AG04449 (cell line): ENCODE measurements at regions not wholly inside any gene's neighbourhood (a gene's known extent, or its start where the extent isn't known, plus 50 kb on each side); places are given as distances from the start of the nearest gene placed in this dataset.

ENCODE experiments used
- CTCF ChIA-PET: fragments of 350-600 bp; formaldehyde crosslinking; extraction: SDS; loops from one replicate; lab custom pipeline; 2021; ENCODE audit warnings: antibody characterized with exemption; lab: Yijun Ruan, JAX
- POLR2A ChIA-PET: fragments of 400-600, 350-600 bp; formaldehyde crosslinking; extraction: SDS; loops from one replicate; lab custom pipeline; 2020; ENCODE audit warnings: antibody characterized with exemption, inconsistent platforms; lab: Yijun Ruan, JAX
- DNase-seq: peaks from one replicate; pipeline ENCODE4 v3.0.0-alpha.2; 2010; ENCODE audit warnings: low read depth, low spot score
- H3K4me3 ChIP-seq: 2 replicates; pipeline ENCODE4 v1.5.1; 2011; ENCODE audit warnings: low read depth, mild to moderate bottlenecking, control low read depth, low read length
- TF ChIP-seq, protein P1 (sequence below): IDR thresholded peaks from one replicate; pipeline ENCODE4 v1.5.1; 2011; ENCODE audit warnings: mild to moderate bottlenecking, moderate library complexity, low read length, control low read depth, inconsistent platforms; ENCODE audit not compliant: insufficient read depth; ENCODE audit errors: missing control alignments

DNA sequence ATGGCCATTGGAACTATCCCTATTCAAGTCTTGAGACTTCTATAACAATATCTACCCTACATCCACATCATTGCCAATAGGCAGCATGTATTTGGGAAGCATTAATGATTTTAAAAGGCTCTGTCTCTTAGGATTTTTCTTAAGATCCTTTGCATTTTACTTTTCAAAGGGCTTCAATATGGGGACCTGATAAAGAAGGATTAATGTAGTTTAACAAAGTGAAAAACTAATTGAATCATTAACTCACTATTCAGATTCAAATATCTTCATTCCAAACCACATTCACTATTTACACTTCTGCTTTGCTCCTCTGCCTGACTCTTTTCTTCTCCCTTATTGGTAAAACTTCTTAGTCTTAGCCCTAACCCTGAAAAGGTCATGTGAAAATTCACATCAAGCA lies 333.0 kb downstream of the EPHA7 start:
- no peak for DNase-seq
- ChIA-PET CTCF (no interaction called here), POLR2A (no interaction called here)
- no peak overlapping the region for H3K4me3 ChIP-seq
- TF ChIP-seq, protein P1, sequence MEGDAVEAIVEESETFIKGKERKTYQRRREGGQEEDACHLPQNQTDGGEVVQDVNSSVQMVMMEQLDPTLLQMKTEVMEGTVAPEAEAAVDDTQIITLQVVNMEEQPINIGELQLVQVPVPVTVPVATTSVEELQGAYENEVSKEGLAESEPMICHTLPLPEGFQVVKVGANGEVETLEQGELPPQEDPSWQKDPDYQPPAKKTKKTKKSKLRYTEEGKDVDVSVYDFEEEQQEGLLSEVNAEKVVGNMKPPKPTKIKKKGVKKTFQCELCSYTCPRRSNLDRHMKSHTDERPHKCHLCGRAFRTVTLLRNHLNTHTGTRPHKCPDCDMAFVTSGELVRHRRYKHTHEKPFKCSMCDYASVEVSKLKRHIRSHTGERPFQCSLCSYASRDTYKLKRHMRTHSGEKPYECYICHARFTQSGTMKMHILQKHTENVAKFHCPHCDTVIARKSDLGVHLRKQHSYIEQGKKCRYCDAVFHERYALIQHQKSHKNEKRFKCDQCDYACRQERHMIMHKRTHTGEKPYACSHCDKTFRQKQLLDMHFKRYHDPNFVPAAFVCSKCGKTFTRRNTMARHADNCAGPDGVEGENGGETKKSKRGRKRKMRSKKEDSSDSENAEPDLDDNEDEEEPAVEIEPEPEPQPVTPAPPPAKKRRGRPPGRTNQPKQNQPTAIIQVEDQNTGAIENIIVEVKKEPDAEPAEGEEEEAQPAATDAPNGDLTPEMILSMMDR = no peak

DNA sequence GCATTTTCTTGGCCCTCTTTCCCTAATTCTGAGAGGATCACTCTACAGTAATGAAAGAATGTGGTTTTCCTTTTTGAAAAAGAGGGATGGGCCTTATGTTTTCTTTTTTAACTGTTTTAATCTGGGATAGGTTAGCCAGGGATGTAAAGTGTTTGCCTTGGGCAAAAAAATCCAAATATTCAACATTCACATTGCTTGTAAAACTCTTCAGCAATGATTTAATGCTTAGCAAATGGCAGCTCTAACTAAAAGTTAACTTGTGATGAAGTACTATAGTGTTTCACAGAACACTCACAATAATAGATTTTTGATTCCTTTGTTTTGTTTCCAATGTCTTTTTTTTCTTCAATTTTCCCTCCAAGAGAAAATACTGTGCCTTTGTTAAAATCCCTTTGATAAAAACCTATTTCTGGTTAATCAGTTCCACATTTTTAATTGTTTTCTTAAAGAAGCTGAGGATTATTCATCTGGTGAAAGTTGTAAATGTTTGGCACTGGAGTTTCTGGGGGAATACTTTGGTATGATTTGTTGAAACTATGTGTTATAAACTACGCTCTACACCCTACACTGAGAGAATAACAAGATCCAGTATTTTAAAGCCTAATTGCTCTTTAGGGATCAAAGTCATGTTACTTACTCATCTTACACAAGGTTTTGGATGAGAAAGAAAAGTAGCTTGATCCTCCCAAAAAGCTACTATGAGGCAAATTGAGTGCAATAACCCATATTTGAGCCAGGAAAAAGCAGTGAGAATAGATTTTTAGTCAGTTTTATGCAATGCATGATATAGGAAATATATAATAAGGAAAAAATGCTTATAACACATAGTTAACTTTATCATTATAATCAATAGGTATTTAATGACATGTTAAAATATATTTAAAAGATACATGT lies 335.8 kb downstream of the EPHA7 start:
- CTCF ChIA-PET = no interaction called here
- H3K4me3 ChIP-seq = no peak overlapping the region
- TF ChIP-seq, protein P1 = no peak
- DNase-seq = no peak
- POLR2A ChIA-PET = no interaction called here

GRCh38 chr6:93081901-93082300 lies 337.5 kb downstream of the EPHA7 start:
- CTCF ChIA-PET = no interaction called here
- POLR2A ChIA-PET = no interaction called here
- H3K4me3 ChIP-seq = no peak overlapping the region
- TF ChIP-seq, protein P1 = no peak
- DNase-seq = no peak

GRCh38 chr6:93079061-93079460 lies 340.3 kb downstream of the EPHA7 start:
- CTCF ChIA-PET = no interaction called here
- POLR2A ChIA-PET = interaction anchor here (0.6 kb wide), 1 partner anchor 32 kb away, joined by 3 read pairs; no protein-coding TSS in a partner anchor

GRCh38 chr6:93073811-93074210 lies 345.5 kb downstream of the EPHA7 start:
- ChIA-PET POLR2A (no interaction called here), CTCF (no interaction called here)
- no peak overlapping the region for H3K4me3 ChIP-seq
- TF ChIP-seq, protein P1 = no peak
- DNase-seq = no peak

More at GRCh38 chr6:93079061-93079460, 340.3 kb downstream of the EPHA7 start:
- TF ChIP-seq, protein P1 = no peak
- no peak for DNase-seq
- no peak overlapping the region for H3K4me3 ChIP-seq

DNA sequence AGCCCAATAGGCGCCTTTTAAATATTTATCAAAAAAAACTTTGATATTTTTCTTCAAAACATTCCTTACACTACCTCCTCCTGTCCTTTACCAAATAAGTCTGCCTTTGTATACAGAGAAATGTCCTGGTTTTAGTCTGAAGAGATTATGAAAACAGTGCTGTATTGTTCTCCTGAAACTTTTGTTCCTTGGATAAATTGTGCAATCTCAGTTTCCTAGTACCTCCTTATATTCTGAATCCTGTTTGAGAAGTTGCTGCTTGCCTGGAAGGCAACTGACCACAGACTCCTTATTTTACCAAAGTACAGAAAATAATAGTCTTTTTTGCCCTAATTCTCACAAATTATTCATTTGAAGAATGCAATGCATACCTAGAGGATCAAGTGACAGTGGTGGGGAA lies 349.5 kb downstream of the EPHA7 start:
- CTCF ChIA-PET = no interaction called here
- H3K4me3 ChIP-seq = no peak overlapping the region
- DNase-seq = no peak
- TF ChIP-seq, protein P1 = no peak
- POLR2A ChIA-PET = no interaction called here
